H9 (cell line): ENCODE measurements at regions not wholly inside any gene's neighbourhood (a gene's known extent, or its start where the extent isn't known, plus 50 kb on each side); places are given as distances from the start of the nearest gene placed in this dataset.

Experiments
- DNase-seq: peaks from one replicate; pipeline ENCODE4 v3.0.0-alpha.2; 2017
- H2AFZ ChIP-seq: one replicate; pipeline ENCODE4 v1.6.1; 2013; ENCODE audit warnings: mild to moderate bottlenecking, low read length, control low read depth, moderate library complexity
- H2AK5ac ChIP-seq: 2 replicates; pipeline ENCODE4 v1.6.1; 2013; ENCODE audit warnings: low read length, control low read depth, mixed read lengths; ENCODE audit not compliant: insufficient read length
- H2BK120ac ChIP-seq: one replicate; pipeline ENCODE4 v1.6.1; 2013; ENCODE audit warnings: low read depth, mild to moderate bottlenecking, low read length, control low read depth, inconsistent platforms; ENCODE audit not compliant: poor library complexity, severe bottlenecking
- H2BK12ac ChIP-seq: 2 replicates; pipeline ENCODE4 v1.6.1; 2013; ENCODE audit warnings: low read length, control low read depth, mixed read lengths, low read depth; ENCODE audit not compliant: insufficient read length
- H2BK15ac ChIP-seq: 2 replicates; pipeline ENCODE4 v1.6.1; 2013; ENCODE audit warnings: low read depth, low read length, control low read depth
- H2BK20ac ChIP-seq: one replicate; pipeline ENCODE4 v1.6.1; 2013; ENCODE audit warnings: low read depth, mild to moderate bottlenecking, low read length, control low read depth, inconsistent platforms; ENCODE audit not compliant: poor library complexity, severe bottlenecking
- H2BK5ac ChIP-seq: 2 replicates; pipeline ENCODE4 v1.6.1; 2013; ENCODE audit warnings: low read length, control low read depth, mixed read lengths; ENCODE audit not compliant: insufficient read length
- H3K14ac ChIP-seq: 2 replicates; pipeline ENCODE4 v1.6.1; 2013; ENCODE audit warnings: low read length, control low read depth; ENCODE audit not compliant: insufficient read depth
- H3K18ac ChIP-seq: 2 replicates; pipeline ENCODE4 v1.6.1; 2013; ENCODE audit warnings: low read depth, mild to moderate bottlenecking, mixed read lengths, low read length, control low read depth; ENCODE audit not compliant: insufficient read length
- H3K23ac ChIP-seq: 2 replicates; pipeline ENCODE4 v1.6.1; 2013; ENCODE audit warnings: low read length, control low read depth, mixed read lengths, low read depth; ENCODE audit not compliant: insufficient read length
- H3K23me2 ChIP-seq: 2 replicates; pipeline ENCODE4 v1.6.1; 2013; ENCODE audit warnings: low read depth, mild to moderate bottlenecking, mixed read lengths, low read length, control low read depth; ENCODE audit not compliant: insufficient read length, poor library complexity, severe bottlenecking
- H3K27ac ChIP-seq: 2 replicates; pipeline ENCODE4 v1.5.1; 2013; ENCODE audit warnings: low read length, control low read depth, mixed read lengths, low read depth; ENCODE audit not compliant: insufficient read length
- H3K27me3 ChIP-seq: 2 replicates; pipeline ENCODE4 v1.6.1; 2013; ENCODE audit warnings: low read length, control low read depth, inconsistent platforms; ENCODE audit not compliant: insufficient read depth
- H3K4ac ChIP-seq: 2 replicates; pipeline ENCODE4 v1.6.1; 2013; ENCODE audit warnings: low read depth, mild to moderate bottlenecking, control low read depth, inconsistent platforms, low read length, moderate library complexity
- H3K4me1 ChIP-seq: 2 replicates; pipeline ENCODE4 v1.6.1; 2013; ENCODE audit warnings: low read length, control low read depth, inconsistent platforms; ENCODE audit not compliant: insufficient read depth
- H3K4me2 ChIP-seq: 2 replicates; pipeline ENCODE4 v1.6.1; 2013; ENCODE audit warnings: low read length, control low read depth, mixed read lengths; ENCODE audit not compliant: insufficient read length, insufficient read depth
- H3K56ac ChIP-seq: 2 replicates; pipeline ENCODE4 v1.6.1; 2013; ENCODE audit warnings: low read depth, mild to moderate bottlenecking, mixed read lengths, low read length, control low read depth; ENCODE audit not compliant: insufficient read length
- H3K79me1 ChIP-seq: 2 replicates; pipeline ENCODE4 v1.6.1; 2013; ENCODE audit warnings: low read depth, mild to moderate bottlenecking, moderate library complexity, low read length, control low read depth, inconsistent platforms; ENCODE audit not compliant: insufficient read depth, poor library complexity, severe bottlenecking
- H3K79me2 ChIP-seq: 2 replicates; pipeline ENCODE4 v1.6.1; 2013; ENCODE audit warnings: low read length, control low read depth, inconsistent platforms; ENCODE audit not compliant: insufficient read depth
- H3K9ac ChIP-seq: 2 replicates; pipeline ENCODE4 v1.6.1; 2013; ENCODE audit warnings: low read length, control low read depth, mixed read lengths; ENCODE audit not compliant: insufficient read length; ENCODE audit errors: extremely low read depth
- H3K9me3 ChIP-seq: one replicate; pipeline ENCODE4 v1.6.1; 2013; ENCODE audit warnings: low read depth, low read length, inconsistent platforms; ENCODE audit not compliant: control insufficient read depth
- H3T11ph ChIP-seq: one replicate; pipeline ENCODE4 v1.6.1; 2013; ENCODE audit warnings: mild to moderate bottlenecking, low read length, control low read depth, inconsistent platforms
- H4K20me1 ChIP-seq: one replicate; pipeline ENCODE4 v1.6.1; 2013; ENCODE audit not compliant: control insufficient read depth, insufficient read length, insufficient read depth
- H4K5ac ChIP-seq: 2 replicates; pipeline ENCODE4 v1.6.1; 2013; ENCODE audit warnings: low read depth, mild to moderate bottlenecking, mixed read lengths, low read length, control low read depth; ENCODE audit not compliant: insufficient read length
- H4K8ac ChIP-seq: replicated peaks from 2 replicates; pipeline ENCODE4 v1.6.1; 2013; ENCODE audit warnings: low read length, control low read depth, mixed read lengths, low read depth; ENCODE audit not compliant: insufficient read length
- H4K91ac ChIP-seq: 2 replicates; pipeline ENCODE4 v1.6.1; 2013; ENCODE audit warnings: low read depth, mild to moderate bottlenecking, moderate library complexity, mixed read lengths, low read length, control low read depth; ENCODE audit not compliant: insufficient read length
- H3K27ac Mint-ChIP-seq, 3 experiments: 2 replicates in 2 of 3; 3 replicates in 1 of 3; pipeline ENCODE4 v1.8.0; 2020 to 2021; ENCODE audit warnings: mixed read lengths in 3 of 3, mild to moderate bottlenecking in 1 of 3, moderate library complexity in 1 of 3
- H3K27me3 Mint-ChIP-seq: 2 replicates; pipeline ENCODE4 v1.8.0; 2021; ENCODE audit warnings: low read depth, mild to moderate bottlenecking, moderate library complexity, mixed read lengths
- H3K36me3 Mint-ChIP-seq, 3 experiments: 2 replicates in 2 of 3; 3 replicates in 1 of 3; pipeline ENCODE4 v1.8.0; 2020 to 2021; ENCODE audit warnings: low read depth in 3 of 3, mixed read lengths in 3 of 3; ENCODE audit not compliant: insufficient read depth in 1 of 3
- H3K4me1 Mint-ChIP-seq, 2 experiments: 2 replicates each; pipeline ENCODE4 v1.8.0; 2020; ENCODE audit warnings: mixed read lengths in 2 of 2
- H3K4me3 Mint-ChIP-seq, 2 experiments: 2 replicates in 1 of 2; 3 replicates in 1 of 2; pipeline ENCODE4 v1.8.0; 2020 to 2021; ENCODE audit warnings: mild to moderate bottlenecking in 2 of 2, mixed read lengths in 2 of 2, moderate library complexity in 1 of 2
- H3K9me3 Mint-ChIP-seq, 2 experiments: 2 replicates in 1 of 2; 3 replicates in 1 of 2; pipeline ENCODE4 v1.8.0; 2020; ENCODE audit warnings: mild to moderate bottlenecking in 2 of 2, mixed read lengths in 2 of 2, moderate library complexity in 1 of 2
- WGBS: extraction: QIAGEN DNeasy Blood & Tissue Kit; methylation state at CpG from one replicate; pipeline ENCODE4 v1.1.7; 2013; ENCODE audit warnings: missing lambda C conversion rate, low lambda C conversion rate, mixed read lengths; ENCODE audit not compliant: insufficient read length; ENCODE audit errors: extremely low coverage; 5-methylcytosine and 5-hydroxymethylcytosine counted together
- TF ChIP-seq, protein P1 (sequence below): fragments of 200-600 bp; sonication (generic); conservative IDR thresholded peaks from 3 replicates; pipeline ENCODE4 v1.8.0; 2021; ENCODE audit warnings: antibody characterized with exemption, mild to moderate bottlenecking

DNA sequence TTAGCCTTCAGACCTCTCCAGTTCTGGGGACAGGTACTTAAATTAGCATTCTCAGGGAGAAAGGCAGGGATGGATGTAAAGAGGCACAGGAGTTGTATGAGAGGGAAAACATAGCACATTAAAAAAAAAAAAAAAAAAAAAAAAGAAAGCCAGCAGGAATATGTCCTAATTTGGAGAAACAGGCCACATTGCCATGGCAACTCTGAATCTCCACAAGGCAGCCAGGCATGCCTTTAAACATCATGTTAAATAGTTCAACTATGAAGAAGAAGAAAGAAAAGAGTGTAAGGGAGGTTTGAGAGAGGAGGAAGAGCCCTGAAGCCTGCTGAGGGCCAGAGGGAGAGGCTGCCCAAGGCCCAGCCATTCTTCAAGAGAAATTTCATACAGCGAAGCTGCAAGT, 145.8 kb downstream of the GRIN2B start:
- H3K27me3 ChIP-seq, result no peaks in the 10 kb centered on the region
- H3K4ac ChIP-seq, result no peak overlapping the region
- no peak overlapping the region for H2AFZ ChIP-seq
- no CpG with 5 or more reads among the region's 1 CpG for WGBS
- H2BK15ac ChIP-seq, result no peak overlapping the region
- no peaks in the 10 kb centered on the region for H3K36me3 Mint-ChIP-seq
- H3K14ac ChIP-seq, result no peak overlapping the region
- no peaks in the 10 kb centered on the region for H3K9me3 Mint-ChIP-seq
- no peak overlapping the region for H4K5ac ChIP-seq
- no peak overlapping the region for H3K27ac ChIP-seq
- H3K23ac ChIP-seq, result no peak overlapping the region
- no peak overlapping the region for H2BK12ac ChIP-seq
- H3K23me2 ChIP-seq, result no peaks in the 10 kb centered on the region
- no peak overlapping the region for H3K4me2 ChIP-seq
- TF ChIP-seq, protein P1, sequence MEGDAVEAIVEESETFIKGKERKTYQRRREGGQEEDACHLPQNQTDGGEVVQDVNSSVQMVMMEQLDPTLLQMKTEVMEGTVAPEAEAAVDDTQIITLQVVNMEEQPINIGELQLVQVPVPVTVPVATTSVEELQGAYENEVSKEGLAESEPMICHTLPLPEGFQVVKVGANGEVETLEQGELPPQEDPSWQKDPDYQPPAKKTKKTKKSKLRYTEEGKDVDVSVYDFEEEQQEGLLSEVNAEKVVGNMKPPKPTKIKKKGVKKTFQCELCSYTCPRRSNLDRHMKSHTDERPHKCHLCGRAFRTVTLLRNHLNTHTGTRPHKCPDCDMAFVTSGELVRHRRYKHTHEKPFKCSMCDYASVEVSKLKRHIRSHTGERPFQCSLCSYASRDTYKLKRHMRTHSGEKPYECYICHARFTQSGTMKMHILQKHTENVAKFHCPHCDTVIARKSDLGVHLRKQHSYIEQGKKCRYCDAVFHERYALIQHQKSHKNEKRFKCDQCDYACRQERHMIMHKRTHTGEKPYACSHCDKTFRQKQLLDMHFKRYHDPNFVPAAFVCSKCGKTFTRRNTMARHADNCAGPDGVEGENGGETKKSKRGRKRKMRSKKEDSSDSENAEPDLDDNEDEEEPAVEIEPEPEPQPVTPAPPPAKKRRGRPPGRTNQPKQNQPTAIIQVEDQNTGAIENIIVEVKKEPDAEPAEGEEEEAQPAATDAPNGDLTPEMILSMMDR, result no peak
- H3K18ac ChIP-seq, result no peak overlapping the region
- no peak overlapping the region for H4K91ac ChIP-seq
- H3K9ac ChIP-seq, result no peak overlapping the region
- H3T11ph ChIP-seq, result no peak overlapping the region
- no peaks in the 10 kb centered on the region for H3K79me1 ChIP-seq
- H3K9me3 ChIP-seq, result no peaks in the 10 kb centered on the region
- H3K27ac Mint-ChIP-seq, result peak overlapping the region in 1 of 3 experiments; percentile 6; a peak in 1 of 7 replicates
- H3K79me2 ChIP-seq, result no peaks in the 10 kb centered on the region
- peaks cover 4 to 9% of the 10 kb centered on the region in 2 experiments; a peak in 3 of 4 replicates for H3K4me1 Mint-ChIP-seq
- no peak overlapping the region for H2AK5ac ChIP-seq
- no peak overlapping the region for H3K56ac ChIP-seq
- no peak overlapping the region for H2BK5ac ChIP-seq
- H2BK120ac ChIP-seq, result no peak overlapping the region
- H3K27me3 Mint-ChIP-seq, result no peaks in the 10 kb centered on the region
- no peak overlapping the region for H4K8ac ChIP-seq
- no peak overlapping the region for H3K4me3 Mint-ChIP-seq
- no peak overlapping the region for H2BK20ac ChIP-seq
- no peak for DNase-seq
- no peaks in the 10 kb centered on the region for H4K20me1 ChIP-seq
- no peaks in the 10 kb centered on the region; the same call in 1 of the 2 replicates for H3K4me1 ChIP-seq
